ENCODE measurements at regions not wholly inside any gene's neighbourhood (a gene's known extent, or its start where the extent isn't known, plus 50 kb on each side); places are given as distances from the start of the nearest gene placed in this dataset.
A peak's percentile ranks its signal among the peaks of the same experiment; 100 is the strongest.

DNA sequence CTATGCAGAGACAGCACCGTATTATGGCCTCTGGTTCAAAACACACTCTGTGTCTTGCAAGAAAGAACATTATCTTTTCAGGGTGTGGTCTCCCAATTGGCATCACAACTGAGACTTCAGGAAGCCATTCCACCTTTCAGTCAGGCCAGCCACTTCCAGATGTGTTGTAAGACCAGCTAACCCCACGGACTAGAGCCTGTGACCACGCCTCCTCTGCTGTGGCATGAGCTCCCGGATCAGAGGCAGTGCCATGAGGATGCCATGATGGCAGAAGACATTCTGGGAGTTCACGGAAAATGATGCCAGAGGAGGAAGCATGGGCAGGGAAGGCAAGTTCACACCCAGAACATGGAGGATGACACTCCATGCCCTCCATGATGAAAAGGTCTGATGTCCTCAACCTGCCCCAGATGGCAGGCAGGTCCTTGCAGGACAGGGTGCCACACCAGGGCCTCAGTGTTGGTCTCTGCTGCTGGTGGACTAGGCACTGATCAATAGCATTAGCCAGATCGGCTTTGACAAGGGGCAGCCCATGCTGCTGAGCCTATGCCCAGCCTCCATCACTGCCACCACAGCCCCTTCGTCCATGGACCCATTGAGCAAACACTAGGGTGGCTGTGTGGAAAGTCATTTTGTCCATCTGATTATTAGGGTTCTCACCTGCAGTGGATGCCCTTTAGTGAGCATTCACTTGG, 341.6 kb downstream of the MATN1 start:
- no peak for TF ChIP-seq CTCF (IDR thresholded peaks at IDR 0.05; ENCODE audit: low read depth, low read length)
- no peak overlapping the region for H3K4me3 ChIP-seq (ENCODE audit: low read depth, low read length)

- no peak overlapping the region for H3K4me3 ChIP-seq (ENCODE audit: low read depth, low read length)
- TF ChIP-seq CTCF (IDR thresholded peaks at IDR 0.05; ENCODE audit: low read depth, low read length), result no peak
These were observed 342.1 kb downstream of the MATN1 start for GRCh38 chr1:30381266-30381665.

DNA sequence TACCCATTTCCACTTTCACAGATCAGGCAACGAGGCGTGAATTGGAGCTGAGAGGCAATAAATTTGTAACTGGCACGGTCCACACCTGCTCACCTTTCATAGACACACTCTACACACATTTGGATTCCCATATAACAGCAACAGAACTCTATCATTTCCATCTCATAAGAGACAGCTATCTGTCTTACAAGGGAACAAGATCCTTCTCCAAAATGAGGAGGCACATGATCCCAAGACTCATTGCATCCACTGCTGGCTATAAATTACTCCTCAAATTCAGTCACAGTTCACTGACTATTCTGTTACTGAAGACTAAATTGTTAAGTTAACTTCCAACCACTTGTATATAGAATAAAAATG, 342.8 kb downstream of the MATN1 start:
- H3K4me3 ChIP-seq (ENCODE audit: low read depth, low read length), result no peak overlapping the region
- TF ChIP-seq CTCF (IDR thresholded peaks at IDR 0.05; ENCODE audit: low read depth, low read length), result no peak

- H3K4me3 ChIP-seq (ENCODE audit: low read depth, low read length), result no peak overlapping the region
- TF ChIP-seq CTCF (IDR thresholded peaks at IDR 0.05; ENCODE audit: low read depth, low read length), result peak; percentile 78
These were observed 343.4 kb downstream of the MATN1 start for GRCh38 chr1:30379684-30380624.

DNA sequence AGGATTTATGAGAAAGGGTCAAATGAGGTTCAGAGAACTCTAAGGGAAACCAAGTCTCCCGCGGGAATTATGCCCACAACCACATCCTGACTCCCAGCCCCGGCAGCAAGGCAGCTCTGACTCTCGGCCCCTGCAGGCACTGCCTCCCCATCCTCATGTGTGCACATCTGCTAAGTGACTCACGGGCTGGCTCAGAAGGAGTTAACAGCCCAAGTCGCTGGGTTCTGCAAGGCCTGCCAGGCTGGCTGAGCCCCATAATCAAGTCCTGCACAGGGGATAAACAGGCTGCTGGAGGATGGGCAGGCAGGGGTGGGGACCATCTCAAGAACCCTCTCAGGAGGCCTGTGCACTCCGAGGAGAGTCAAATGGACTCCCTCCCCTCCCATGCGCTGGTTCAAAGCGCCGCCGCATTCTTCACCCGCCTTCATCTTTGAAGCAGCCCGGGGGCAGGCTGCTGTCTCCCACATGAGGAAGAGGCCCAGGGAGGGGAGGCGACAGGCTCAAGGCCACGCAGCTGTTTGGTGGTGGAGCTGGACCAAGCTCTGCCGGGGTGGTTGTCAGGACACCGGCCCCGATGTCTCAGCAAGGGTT, 344.3 kb downstream of the MATN1 start:
- no peak for TF ChIP-seq CTCF (IDR thresholded peaks at IDR 0.05; ENCODE audit: low read depth, low read length)
- no peak overlapping the region for H3K4me3 ChIP-seq (ENCODE audit: low read depth, low read length)

- TF ChIP-seq CTCF (IDR thresholded peaks at IDR 0.05; ENCODE audit: low read depth, low read length), result no peak
- no peak overlapping the region for H3K4me3 ChIP-seq (ENCODE audit: low read depth, low read length)
These were observed 345.3 kb downstream of the MATN1 start for GRCh38 chr1:30378003-30378596.

Data from WI38 (cell line).